ENCODE measurements at regions not wholly inside any gene's neighbourhood (a gene's known extent, or its start where the extent isn't known, plus 50 kb on each side); places are given as distances from the start of the nearest gene placed in this dataset.

GRCh38 chr3:116897382-116897781 lies 187.8 kb downstream of the TUSC7 start:
- POLR2A ChIA-PET (ENCODE audit: unreplicated experiment) = no interaction called here
- TF ChIP-seq CTCF (conservative IDR thresholded peaks at IDR 0.05) = no peak
- no peak for TF ChIP-seq EZH2 (IDR thresholded peaks at IDR 0.05; ENCODE audit: low read depth)

GRCh38 chr3:116899253-116899652 lies 189.7 kb downstream of the TUSC7 start:
- no peak overlapping the region for H3K4me3 ChIP-seq
- ChIA-PET POLR2A (ENCODE audit: unreplicated experiment) (no interaction called here), CTCF (no interaction called here)
- H2AFZ ChIP-seq = no peak overlapping the region
- H3K4me1 ChIP-seq (replicated peaks; ENCODE audit: insufficient read depth) = no peaks in the 10 kb centered on the region
- no TSS peak for BruUV-seq (replicated peaks)
- H3K9me2 ChIP-seq (ENCODE audit: insufficient read depth) = 0 out of 2 replicates have a peak, but pooled peaks cover under 1% of the 10 kb centered on the region
- TF ChIP-seq CTCF (conservative IDR thresholded peaks at IDR 0.05) (no peak), EZH2 (IDR thresholded peaks at IDR 0.05; ENCODE audit: low read depth) (no peak)
- H3F3A ChIP-seq (ENCODE audit: insufficient read depth, low read depth) = no peaks in the 10 kb centered on the region
- no peak overlapping the region for H3K4me2 ChIP-seq
- intact Hi-C loops (cut with micrococcal nuclease; ENCODE audit: unreplicated experiment) = no loop called here
- DNase-seq = no peak
- H3K27ac ChIP-seq = no peak overlapping the region
- no peaks in the 10 kb centered on the region for H3K79me2 ChIP-seq (ENCODE audit: low read depth)
- H4K20me1 ChIP-seq (ENCODE audit: insufficient read depth) = no peaks in the 10 kb centered on the region
- no peaks in the 10 kb centered on the region for H3K27me3 ChIP-seq (ENCODE audit: insufficient read depth, low read depth)
- H3K9me3 ChIP-seq (ENCODE audit: insufficient read depth, low read depth) = no peaks in the 10 kb centered on the region
- H3K36me3 ChIP-seq (ENCODE audit: low read depth) = no peaks in the 10 kb centered on the region

More at GRCh38 chr3:116897382-116897781, 187.8 kb downstream of the TUSC7 start:
- no TSS peak for BruUV-seq (replicated peaks)
- H3K4me1 ChIP-seq (replicated peaks; ENCODE audit: insufficient read depth) = no peaks in the 10 kb centered on the region
- H3K27me3 ChIP-seq (ENCODE audit: insufficient read depth, low read depth) = no peaks in the 10 kb centered on the region
- no peak overlapping the region for H3K4me2 ChIP-seq
- no peaks in the 10 kb centered on the region for H3F3A ChIP-seq (ENCODE audit: insufficient read depth, low read depth)
- H4K20me1 ChIP-seq (ENCODE audit: insufficient read depth) = no peaks in the 10 kb centered on the region
- no peaks in the 10 kb centered on the region for H3K36me3 ChIP-seq (ENCODE audit: low read depth)
- intact Hi-C loops (cut with micrococcal nuclease; ENCODE audit: unreplicated experiment) = no loop called here
- H3K9me3 ChIP-seq (ENCODE audit: insufficient read depth, low read depth) = no peaks in the 10 kb centered on the region
- H3K79me2 ChIP-seq (ENCODE audit: low read depth) = no peaks in the 10 kb centered on the region
- no peak for DNase-seq
- H3K27ac ChIP-seq = no peak overlapping the region
- 0 out of 2 replicates have a peak, but pooled peaks cover 3% of the 10 kb centered on the region for H3K9me2 ChIP-seq (ENCODE audit: insufficient read depth)
- CTCF ChIA-PET = no interaction called here
- H2AFZ ChIP-seq = no peak overlapping the region
- no peak overlapping the region for H3K4me3 ChIP-seq

- intact Hi-C loops (cut with micrococcal nuclease; ENCODE audit: unreplicated experiment) = no loop called here
- H3K27ac ChIP-seq = no peak overlapping the region
- no peaks in the 10 kb centered on the region for H3K36me3 ChIP-seq (ENCODE audit: low read depth)
- no peak overlapping the region for H2AFZ ChIP-seq
- H3K79me2 ChIP-seq (ENCODE audit: low read depth) = no peaks in the 10 kb centered on the region
- TF ChIP-seq EZH2 (IDR thresholded peaks at IDR 0.05; ENCODE audit: low read depth) (no peak), CTCF (conservative IDR thresholded peaks at IDR 0.05) (no peak)
- no TSS peak for BruUV-seq (replicated peaks)
- no peaks in the 10 kb centered on the region for H3K27me3 ChIP-seq (ENCODE audit: insufficient read depth, low read depth)
- H3F3A ChIP-seq (ENCODE audit: insufficient read depth, low read depth) = no peaks in the 10 kb centered on the region
- DNase-seq = no peak
- no peaks in the 10 kb centered on the region for H4K20me1 ChIP-seq (ENCODE audit: insufficient read depth)
- no peak overlapping the region for H3K4me3 ChIP-seq
- no peak overlapping the region for H3K4me2 ChIP-seq
- ChIA-PET CTCF (no interaction called here), POLR2A (ENCODE audit: unreplicated experiment) (no interaction called here)
- H3K9me2 ChIP-seq (ENCODE audit: insufficient read depth) = no peaks in the 10 kb centered on the region
- no peaks in the 10 kb centered on the region for H3K9me3 ChIP-seq (ENCODE audit: insufficient read depth, low read depth)
- H3K4me1 ChIP-seq (replicated peaks; ENCODE audit: insufficient read depth) = no peaks in the 10 kb centered on the region
These were observed 195.8 kb downstream of the TUSC7 start for GRCh38 chr3:116905334-116905733.

Data from PC-9 (cell line).